ENCODE measurements at regions not wholly inside any gene's neighbourhood (a gene's known extent, or its start where the extent isn't known, plus 50 kb on each side); places are given as distances from the start of the nearest gene placed in this dataset.

GRCh38 chr2:185628985-185629384 is 109.6 kb upstream of the FSIP2 start:
- TF ChIP-seq EZH2phosphoT487 (IDR thresholded peaks at IDR 0.05; ENCODE audit: insufficient read depth, low read depth): no peak
- no peak for TF ChIP-seq EZH2 (IDR thresholded peaks at IDR 0.05; ENCODE audit: insufficient read depth, poor library complexity, severe bottlenecking)

Data from GM23248 (cell line).